ENCODE measurements at regions not wholly inside any gene's neighbourhood (a gene's known extent, or its start where the extent isn't known, plus 50 kb on each side); places are given as distances from the start of the nearest gene placed in this dataset.

DNA sequence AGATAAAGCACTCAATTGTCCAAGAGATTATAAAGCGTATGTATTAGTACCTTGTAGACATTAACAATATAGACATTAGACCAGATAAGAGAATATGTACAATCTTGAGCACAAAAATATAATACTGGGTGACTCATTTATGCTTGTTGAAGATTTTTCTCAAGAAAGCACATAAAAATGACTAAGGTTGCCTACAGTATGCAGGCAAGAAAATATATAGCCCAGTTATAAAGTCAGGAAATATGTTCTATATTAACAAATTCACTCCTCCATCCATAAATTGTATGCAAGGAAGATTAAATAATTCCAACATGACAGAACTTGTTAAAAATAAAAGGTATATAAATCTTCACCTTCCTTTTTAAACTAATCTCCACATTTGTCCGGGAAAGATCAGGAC, 356.4 kb upstream of the SLC39A10 start:
- Histone ChIP-seq H3K27ac (ENCODE audit: extremely low read length, insufficient read depth, low read length) (no peak overlapping the region), H2AFZ (ENCODE audit: low read length) (no peak overlapping the region), H3K9ac (ENCODE audit: insufficient read depth, low read depth, low read length) (no peak overlapping the region), H3K4me3 (replicated peaks in 1 of 3; ENCODE audit: insufficient read depth in 1 of 3, low read depth in 2 of 3, low read length in 3 of 3) (no peak overlapping the region), H3K4me2 (ENCODE audit: low read depth, low read length) (no peak overlapping the region), H3K79me2 (ENCODE audit: insufficient read depth, low read length) (no peaks in the 10 kb centered on the region), H3K4me1 (ENCODE audit: insufficient read depth, low read length) (no peaks in the 10 kb centered on the region), H3K9me3 (ENCODE audit: low read length) (no peaks in the 10 kb centered on the region), H3K36me3 (replicated peaks in 1 of 2; ENCODE audit: control insufficient read depth in 1 of 2, insufficient read depth in 2 of 2, low read length in 2 of 2) (no peaks in the 10 kb centered on the region), H4K20me1 (ENCODE audit: insufficient read depth, low read length) (no peaks in the 10 kb centered on the region), H3K27me3 (ENCODE audit: control insufficient read depth in 1 of 2, insufficient read depth in 2 of 2, low read length in 2 of 2) (no peaks in the 10 kb centered on the region)
- ChIA-PET POLR2A (no interaction called here), CTCF (ENCODE audit: low intra/inter-chr PET ratio, low total read pairs) (no interaction called here)
- no TSS peak for BruUV-seq (replicated peaks)
- in situ Hi-C loops (cut with HindIII; ENCODE audit: extremely low pct_ligation_motif_present, low pct_unique_long_range_greater_than_20kb), result no loop called here
- WGBS (ENCODE audit: low lambda C conversion rate), result 3% methylated on average over 2 of the region's 2 CpGs
- ATAC-seq (no peak), DNase-seq (ENCODE audit: low spot score) (no peak), FAIRE-seq (no peak)
- TF ChIP-seq ZNF121 (CRISPR knock-in tag; IDR thresholded peaks at IDR 0.05) (no peak), KAT8 (CRISPR knock-in tag; IDR thresholded peaks at IDR 0.05) (no peak), JUNB (CRISPR knock-in tag; IDR thresholded peaks at IDR 0.05; ENCODE audit: borderline replicate concordance) (no peak), ZNF430 (CRISPR knock-in tag; IDR thresholded peaks at IDR 0.05) (no peak)
- TF ChIP-seq, protein P1, sequence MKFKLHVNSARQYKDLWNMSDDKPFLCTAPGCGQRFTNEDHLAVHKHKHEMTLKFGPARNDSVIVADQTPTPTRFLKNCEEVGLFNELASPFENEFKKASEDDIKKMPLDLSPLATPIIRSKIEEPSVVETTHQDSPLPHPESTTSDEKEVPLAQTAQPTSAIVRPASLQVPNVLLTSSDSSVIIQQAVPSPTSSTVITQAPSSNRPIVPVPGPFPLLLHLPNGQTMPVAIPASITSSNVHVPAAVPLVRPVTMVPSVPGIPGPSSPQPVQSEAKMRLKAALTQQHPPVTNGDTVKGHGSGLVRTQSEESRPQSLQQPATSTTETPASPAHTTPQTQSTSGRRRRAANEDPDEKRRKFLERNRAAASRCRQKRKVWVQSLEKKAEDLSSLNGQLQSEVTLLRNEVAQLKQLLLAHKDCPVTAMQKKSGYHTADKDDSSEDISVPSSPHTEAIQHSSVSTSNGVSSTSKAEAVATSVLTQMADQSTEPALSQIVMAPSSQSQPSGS (CRISPR knock-in tag; IDR thresholded peaks at IDR 0.05), result no peak
- intact Hi-C loops (cut with micrococcal nuclease; ENCODE audit: unreplicated experiment), result loop anchor here (5.0 kb wide), 1 partner anchor 753 kb away; no protein-coding TSS in a partner anchor

DNA sequence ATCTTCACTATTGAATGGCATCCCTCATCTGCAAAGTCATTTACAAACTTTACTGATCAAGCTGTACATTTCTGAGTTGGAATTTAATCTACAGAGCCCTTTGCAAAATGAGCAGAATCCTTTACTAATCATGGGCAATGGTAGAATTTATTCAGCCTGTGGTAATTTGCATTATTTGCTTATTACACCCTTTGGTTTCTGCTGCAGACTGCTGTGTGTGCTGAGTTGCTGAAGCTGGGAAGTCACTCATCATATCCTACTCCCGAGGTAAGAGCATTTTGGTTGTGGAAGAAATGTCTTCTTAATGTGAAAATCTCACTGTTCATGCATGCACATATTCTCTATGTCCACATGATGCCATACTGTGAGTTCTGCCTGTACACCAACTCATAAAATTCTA, 357.4 kb upstream of the SLC39A10 start:
- ChIA-PET CTCF (ENCODE audit: low intra/inter-chr PET ratio, low total read pairs) (no interaction called here), POLR2A (no interaction called here)
- Histone ChIP-seq H3K27ac (ENCODE audit: extremely low read length, insufficient read depth, low read length) (no peak overlapping the region), H3K4me3 (replicated peaks in 1 of 3; ENCODE audit: insufficient read depth in 1 of 3, low read depth in 2 of 3, low read length in 3 of 3) (no peak overlapping the region), H3K4me1 (ENCODE audit: insufficient read depth, low read length) (no peaks in the 10 kb centered on the region), H3K4me2 (ENCODE audit: low read depth, low read length) (no peak overlapping the region), H2AFZ (ENCODE audit: low read length) (no peak overlapping the region), H3K9ac (ENCODE audit: insufficient read depth, low read depth, low read length) (no peak overlapping the region), H3K79me2 (ENCODE audit: insufficient read depth, low read length) (no peaks in the 10 kb centered on the region), H3K36me3 (replicated peaks in 1 of 2; ENCODE audit: control insufficient read depth in 1 of 2, insufficient read depth in 2 of 2, low read length in 2 of 2) (no peaks in the 10 kb centered on the region), H3K9me3 (ENCODE audit: low read length) (no peaks in the 10 kb centered on the region), H4K20me1 (ENCODE audit: insufficient read depth, low read length) (no peaks in the 10 kb centered on the region), H3K27me3 (ENCODE audit: control insufficient read depth in 1 of 2, insufficient read depth in 2 of 2, low read length in 2 of 2) (no peaks in the 10 kb centered on the region)
- no peak for FAIRE-seq
- no peak for DNase-seq (ENCODE audit: low spot score)
- no peak for ATAC-seq
- intact Hi-C loops (cut with micrococcal nuclease; ENCODE audit: unreplicated experiment) (no loop called here), in situ Hi-C loops (cut with HindIII; ENCODE audit: extremely low pct_ligation_motif_present, low pct_unique_long_range_greater_than_20kb) (no loop called here)
- BruUV-seq (replicated peaks), result no TSS peak
- 0% methylated on average over 1 of the region's 1 CpG for WGBS (ENCODE audit: low lambda C conversion rate)
- TF ChIP-seq, protein P2, sequence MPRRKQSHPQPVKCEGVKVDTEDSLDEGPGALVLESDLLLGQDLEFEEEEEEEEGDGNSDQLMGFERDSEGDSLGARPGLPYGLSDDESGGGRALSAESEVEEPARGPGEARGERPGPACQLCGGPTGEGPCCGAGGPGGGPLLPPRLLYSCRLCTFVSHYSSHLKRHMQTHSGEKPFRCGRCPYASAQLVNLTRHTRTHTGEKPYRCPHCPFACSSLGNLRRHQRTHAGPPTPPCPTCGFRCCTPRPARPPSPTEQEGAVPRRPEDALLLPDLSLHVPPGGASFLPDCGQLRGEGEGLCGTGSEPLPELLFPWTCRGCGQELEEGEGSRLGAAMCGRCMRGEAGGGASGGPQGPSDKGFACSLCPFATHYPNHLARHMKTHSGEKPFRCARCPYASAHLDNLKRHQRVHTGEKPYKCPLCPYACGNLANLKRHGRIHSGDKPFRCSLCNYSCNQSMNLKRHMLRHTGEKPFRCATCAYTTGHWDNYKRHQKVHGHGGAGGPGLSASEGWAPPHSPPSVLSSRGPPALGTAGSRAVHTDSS (CRISPR knock-in tag; conservative IDR thresholded peaks at IDR 0.05), result no peak
- no peak for TF ChIP-seq NFE2L1 (CRISPR knock-in tag; IDR thresholded peaks at IDR 0.05; ENCODE audit: borderline replicate concordance)
- TF ChIP-seq, protein P3, sequence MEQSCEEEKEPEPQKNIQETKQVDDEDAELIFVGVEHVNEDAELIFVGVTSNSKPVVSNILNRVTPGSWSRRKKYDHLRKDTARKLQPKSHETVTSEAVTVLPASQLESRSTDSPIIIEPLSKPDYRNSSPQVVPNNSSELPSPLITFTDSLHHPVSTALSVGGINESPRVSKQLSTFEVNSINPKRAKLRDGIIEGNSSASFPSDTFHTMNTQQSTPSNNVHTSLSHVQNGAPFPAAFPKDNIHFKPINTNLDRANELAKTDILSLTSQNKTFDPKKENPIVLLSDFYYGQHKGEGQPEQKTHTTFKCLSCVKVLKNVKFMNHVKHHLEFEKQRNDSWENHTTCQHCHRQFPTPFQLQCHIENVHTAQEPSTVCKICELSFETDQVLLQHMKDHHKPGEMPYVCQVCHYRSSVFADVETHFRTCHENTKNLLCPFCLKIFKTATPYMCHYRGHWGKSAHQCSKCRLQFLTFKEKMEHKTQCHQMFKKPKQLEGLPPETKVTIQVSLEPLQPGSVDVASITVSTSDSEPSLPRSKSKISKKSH (CRISPR knock-in tag; IDR thresholded peaks at IDR 0.05; ENCODE audit: borderline replicate concordance), result no peak
- no peak for TF ChIP-seq ESRRA (CRISPR knock-in tag; IDR thresholded peaks at IDR 0.05; ENCODE audit: low read depth)
- no peak for TF ChIP-seq HDAC2 (CRISPR knock-in tag; IDR thresholded peaks at IDR 0.05)
- TF ChIP-seq, protein P4, sequence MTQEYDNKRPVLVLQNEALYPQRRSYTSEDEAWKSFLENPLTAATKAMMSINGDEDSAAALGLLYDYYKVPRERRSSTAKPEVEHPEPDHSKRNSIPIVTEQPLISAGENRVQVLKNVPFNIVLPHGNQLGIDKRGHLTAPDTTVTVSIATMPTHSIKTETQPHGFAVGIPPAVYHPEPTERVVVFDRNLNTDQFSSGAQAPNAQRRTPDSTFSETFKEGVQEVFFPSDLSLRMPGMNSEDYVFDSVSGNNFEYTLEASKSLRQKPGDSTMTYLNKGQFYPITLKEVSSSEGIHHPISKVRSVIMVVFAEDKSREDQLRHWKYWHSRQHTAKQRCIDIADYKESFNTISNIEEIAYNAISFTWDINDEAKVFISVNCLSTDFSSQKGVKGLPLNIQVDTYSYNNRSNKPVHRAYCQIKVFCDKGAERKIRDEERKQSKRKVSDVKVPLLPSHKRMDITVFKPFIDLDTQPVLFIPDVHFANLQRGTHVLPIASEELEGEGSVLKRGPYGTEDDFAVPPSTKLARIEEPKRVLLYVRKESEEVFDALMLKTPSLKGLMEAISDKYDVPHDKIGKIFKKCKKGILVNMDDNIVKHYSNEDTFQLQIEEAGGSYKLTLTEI (CRISPR knock-in tag; conservative IDR thresholded peaks at IDR 0.05), result no peak
- TF ChIP-seq ZNF83 (CRISPR knock-in tag; IDR thresholded peaks at IDR 0.05; ENCODE audit: borderline replicate concordance), result no peak
- no peak for TF ChIP-seq KDM5B (CRISPR knock-in tag; IDR thresholded peaks at IDR 0.05; ENCODE audit: borderline replicate concordance)
- TF ChIP-seq GATAD2A (CRISPR knock-in tag; IDR thresholded peaks at IDR 0.05), result no peak
